Brain microvascular endothelial cell (primary cell): ENCODE measurements at regions not wholly inside any gene's neighbourhood (a gene's known extent, or its start where the extent isn't known, plus 50 kb on each side); places are given as distances from the start of the nearest gene placed in this dataset.

ENCODE experiments used
- DNase-seq: peaks from one replicate; pipeline ENCODE4 v3.0.0-alpha.2; 2020
- H3K27ac ChIP-seq: fragments of 250-450 bp; sonication (Bioruptor Pico); 2 replicates; pipeline ENCODE4 v1.5.1; 2020; ENCODE audit warnings: mild to moderate bottlenecking, moderate library complexity
- H3K27me3 ChIP-seq: fragments of 250-450 bp; sonication (Bioruptor Pico); replicated peaks from 2 replicates; pipeline ENCODE4 v1.5.1; 2020; ENCODE audit warnings: mild to moderate bottlenecking
- H3K36me3 ChIP-seq: fragments of 250-450 bp; sonication (Bioruptor Pico); replicated peaks from 2 replicates; pipeline ENCODE4 v1.5.1; 2020; ENCODE audit warnings: mild to moderate bottlenecking
- H3K4me3 ChIP-seq: 2 replicates; pipeline ENCODE4 v1.5.1; 2011; ENCODE audit warnings: low read depth, mild to moderate bottlenecking, control low read depth, low read length, moderate library complexity
- in situ Hi-C: cut with HindIII; loops from 2 replicates; pipeline ENCODE4 v1.10.0; 2017; ENCODE audit warnings: low sequenced_read_pairs, low pct_ligation_motif_present
- TF ChIP-seq, protein P1 (sequence below): IDR thresholded peaks from 2 replicates; pipeline ENCODE4 v1.5.1; 2011; ENCODE audit warnings: low read depth, mild to moderate bottlenecking, moderate library complexity, low read length, control low read depth, inconsistent platforms; ENCODE audit errors: missing control alignments

DNA sequence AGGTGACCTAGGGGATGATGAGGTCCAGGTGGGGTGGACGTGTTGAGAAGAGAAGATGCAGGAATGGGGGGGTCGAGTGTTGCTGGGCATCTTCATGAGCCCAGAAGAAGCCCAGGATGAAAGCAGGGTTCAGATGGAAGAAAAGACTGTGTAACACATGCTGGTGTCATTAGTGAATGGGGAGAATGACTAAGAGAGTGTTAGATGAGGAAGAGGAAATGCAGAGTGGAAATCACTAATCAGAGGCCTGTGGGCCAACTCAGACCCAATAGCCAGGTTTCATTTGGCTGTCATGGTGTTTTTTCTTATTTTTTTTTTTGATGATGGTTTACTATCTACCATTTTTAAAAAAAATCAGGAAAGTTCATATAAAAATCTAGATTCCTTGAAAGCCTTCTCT, 180.8 kb upstream of the CAMK1G start:
- no peak for DNase-seq
- TF ChIP-seq, protein P1, sequence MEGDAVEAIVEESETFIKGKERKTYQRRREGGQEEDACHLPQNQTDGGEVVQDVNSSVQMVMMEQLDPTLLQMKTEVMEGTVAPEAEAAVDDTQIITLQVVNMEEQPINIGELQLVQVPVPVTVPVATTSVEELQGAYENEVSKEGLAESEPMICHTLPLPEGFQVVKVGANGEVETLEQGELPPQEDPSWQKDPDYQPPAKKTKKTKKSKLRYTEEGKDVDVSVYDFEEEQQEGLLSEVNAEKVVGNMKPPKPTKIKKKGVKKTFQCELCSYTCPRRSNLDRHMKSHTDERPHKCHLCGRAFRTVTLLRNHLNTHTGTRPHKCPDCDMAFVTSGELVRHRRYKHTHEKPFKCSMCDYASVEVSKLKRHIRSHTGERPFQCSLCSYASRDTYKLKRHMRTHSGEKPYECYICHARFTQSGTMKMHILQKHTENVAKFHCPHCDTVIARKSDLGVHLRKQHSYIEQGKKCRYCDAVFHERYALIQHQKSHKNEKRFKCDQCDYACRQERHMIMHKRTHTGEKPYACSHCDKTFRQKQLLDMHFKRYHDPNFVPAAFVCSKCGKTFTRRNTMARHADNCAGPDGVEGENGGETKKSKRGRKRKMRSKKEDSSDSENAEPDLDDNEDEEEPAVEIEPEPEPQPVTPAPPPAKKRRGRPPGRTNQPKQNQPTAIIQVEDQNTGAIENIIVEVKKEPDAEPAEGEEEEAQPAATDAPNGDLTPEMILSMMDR: no peak
- Histone ChIP-seq H3K27ac (no peak overlapping the region), H3K27me3 (no peaks in the 10 kb centered on the region), H3K36me3 (no peaks in the 10 kb centered on the region), H3K4me3 (no peak overlapping the region)
- in situ Hi-C loops: no loop called here

DNA sequence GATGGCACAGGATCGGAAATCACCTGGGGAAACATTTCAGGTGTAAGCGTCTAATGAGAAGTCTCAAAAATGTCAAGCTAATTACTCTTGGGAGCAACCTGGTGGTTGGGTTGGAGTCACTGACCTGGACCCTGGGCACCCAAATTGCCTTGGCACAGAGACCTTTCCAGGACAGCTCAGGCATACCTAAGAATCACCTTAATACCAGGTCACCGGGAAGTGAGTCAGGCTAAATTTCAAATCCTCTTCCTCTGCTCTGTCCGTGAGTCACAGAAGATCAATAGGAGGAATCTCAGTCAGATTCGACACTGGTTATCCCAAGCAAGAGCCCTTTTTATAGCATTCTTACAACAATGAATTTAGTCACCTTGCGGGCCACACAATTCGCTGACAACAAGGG, 179.6 kb upstream of the CAMK1G start:
- in situ Hi-C loops: no loop called here
- H3K27ac ChIP-seq: no peak overlapping the region
- no peak overlapping the region for H3K4me3 ChIP-seq
- H3K27me3 ChIP-seq: no peaks in the 10 kb centered on the region
- no peak for DNase-seq
- TF ChIP-seq, protein P1: no peak
- H3K36me3 ChIP-seq: no peaks in the 10 kb centered on the region

DNA sequence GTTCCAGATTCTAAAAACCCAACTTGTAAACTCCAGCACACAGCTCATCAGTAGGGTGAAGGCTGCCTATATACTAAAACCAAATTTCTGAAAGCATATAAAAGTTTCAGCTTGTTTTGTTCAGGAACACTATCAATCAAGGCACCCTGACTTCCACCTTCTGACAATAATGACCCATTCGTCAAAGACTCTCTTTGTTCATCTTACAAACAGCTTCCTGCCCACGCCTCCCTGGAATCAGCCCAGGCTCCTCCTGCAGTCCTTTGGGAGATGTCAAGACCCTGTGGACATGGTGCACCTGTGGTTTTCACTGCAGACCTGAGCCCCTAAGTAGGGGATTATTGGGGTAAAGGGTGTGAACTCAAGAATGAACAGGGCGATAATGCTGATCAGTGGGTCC, 178.9 kb upstream of the CAMK1G start:
- Histone ChIP-seq H3K27ac (no peak overlapping the region), H3K36me3 (no peaks in the 10 kb centered on the region)

DNA sequence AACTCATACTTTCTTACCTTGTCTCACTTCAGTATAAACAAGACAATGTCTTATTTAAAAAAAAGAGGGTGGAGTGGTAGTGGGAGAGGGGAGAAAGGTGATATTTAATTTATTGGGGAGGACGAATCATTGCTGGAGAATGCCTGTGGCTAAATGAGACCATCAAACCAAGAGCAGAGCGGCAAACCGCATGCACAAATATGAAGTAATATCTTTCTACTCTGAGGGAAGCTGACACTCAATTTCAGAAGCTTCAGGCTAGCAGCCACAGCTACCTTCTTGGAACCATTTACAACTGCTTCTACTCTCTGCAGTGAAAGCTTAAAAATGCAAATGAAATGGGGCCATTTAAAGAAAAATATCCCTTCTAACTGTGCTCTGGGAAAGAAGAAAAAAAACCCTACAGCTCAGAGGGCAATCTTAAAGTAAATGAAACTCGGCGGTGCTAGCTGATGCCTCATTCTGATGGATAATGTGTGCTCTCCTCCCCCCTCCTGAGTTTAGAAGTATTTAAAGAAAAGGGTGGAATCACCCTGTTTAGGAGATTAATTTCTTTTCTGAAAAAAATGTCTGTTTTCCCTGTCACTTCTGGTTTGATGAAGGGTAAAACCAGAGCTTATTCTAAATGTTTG, 178.2 kb upstream of the CAMK1G start:
- TF ChIP-seq, protein P1: no peak
- H3K27me3 ChIP-seq: no peaks in the 10 kb centered on the region
- in situ Hi-C loops: no loop called here
- H3K27ac ChIP-seq: peak overlapping the region; percentile 34
- DNase-seq: peak; percentile 53
- no peaks in the 10 kb centered on the region for H3K36me3 ChIP-seq
- no peak overlapping the region for H3K4me3 ChIP-seq

More for the DNA sequence above, 178.9 kb upstream of the CAMK1G start:
- H3K27me3 ChIP-seq: no peaks in the 10 kb centered on the region
- H3K4me3 ChIP-seq: no peak overlapping the region
- TF ChIP-seq, protein P1: no peak
- in situ Hi-C loops: no loop called here
- no peak for DNase-seq

DNA sequence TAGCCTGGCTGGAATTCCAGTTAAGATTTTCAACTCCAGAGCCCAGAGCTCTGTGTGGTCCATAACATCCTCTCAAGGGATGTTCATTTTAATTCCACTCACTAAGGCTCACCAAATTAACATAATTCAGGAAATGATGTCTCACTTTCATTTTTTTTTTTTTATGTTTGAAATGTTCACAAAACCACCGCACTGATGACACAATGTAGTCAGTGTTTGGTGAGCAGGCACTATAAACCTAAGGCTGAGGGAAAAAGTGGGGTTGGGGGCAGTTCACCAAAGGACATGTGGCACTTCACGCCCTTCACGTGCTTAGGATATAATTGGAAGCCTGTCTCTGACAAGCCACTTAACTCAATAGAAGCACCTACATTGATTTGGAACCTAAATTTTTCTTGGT, 177.3 kb upstream of the CAMK1G start:
- Histone ChIP-seq H3K4me3 (no peak overlapping the region), H3K27me3 (no peaks in the 10 kb centered on the region), H3K36me3 (no peaks in the 10 kb centered on the region), H3K27ac (no peak overlapping the region)
- TF ChIP-seq, protein P1: no peak
- in situ Hi-C loops: no loop called here
- no peak for DNase-seq

DNA sequence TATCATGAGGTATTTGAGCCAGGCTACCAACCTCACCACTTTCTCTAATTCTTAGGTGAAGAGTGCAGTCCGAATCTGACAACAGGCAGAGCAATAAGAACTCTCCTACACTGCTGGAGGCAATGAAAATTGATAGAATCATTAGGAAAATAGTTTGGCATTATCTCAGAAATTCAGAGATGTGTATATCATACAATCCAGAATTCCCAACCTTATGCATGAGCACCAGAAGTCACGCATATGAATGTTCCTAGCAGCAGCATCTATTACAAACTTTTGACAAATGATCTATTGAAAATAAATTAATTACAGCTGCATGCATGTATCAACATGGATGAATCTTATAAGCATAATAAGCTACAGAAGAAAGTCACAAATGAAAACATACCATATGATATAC, 176.9 kb upstream of the CAMK1G start:
- Histone ChIP-seq H3K36me3 (no peaks in the 10 kb centered on the region), H3K27me3 (no peaks in the 10 kb centered on the region), H3K27ac (no peak overlapping the region), H3K4me3 (no peak overlapping the region)
- TF ChIP-seq, protein P1: no peak
- DNase-seq: no peak
- in situ Hi-C loops: no loop called here
